ENCODE measurements at regions not wholly inside any gene's neighbourhood (a gene's known extent, or its start where the extent isn't known, plus 50 kb on each side); places are given as distances from the start of the nearest gene placed in this dataset.

DNA sequence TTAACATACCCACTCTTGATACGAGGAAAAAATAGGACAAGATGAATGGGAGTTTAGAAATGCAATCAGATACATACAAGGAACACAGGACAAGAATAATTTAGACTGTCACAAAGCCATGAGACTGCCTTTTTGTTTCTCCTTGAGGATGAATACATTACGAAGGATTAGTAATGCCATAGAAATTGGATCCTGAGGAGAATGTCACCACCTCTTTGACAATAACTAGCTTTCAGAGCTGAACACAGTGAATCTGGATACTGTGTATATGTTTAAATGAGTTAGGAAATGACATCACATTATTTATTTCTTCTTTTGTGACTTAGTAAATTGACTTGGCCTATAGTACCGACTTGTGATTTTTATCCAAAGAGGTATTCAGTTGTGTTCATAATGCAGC is 596.3 kb upstream of the CNTNAP2 start:
- H3K27me3 Mint-ChIP-seq (ENCODE audit: low read depth in 3 of 3), result peaks cover 0 to 2% (median 0%) of the 10 kb centered on the region in 3 donors
- no CpG with 5 or more reads among the region's 3 CpGs for whole genome bisulfite sequencing (ENCODE audit: insufficient coverage)
- no peak overlapping the region for H3K27ac Mint-ChIP-seq

DNA sequence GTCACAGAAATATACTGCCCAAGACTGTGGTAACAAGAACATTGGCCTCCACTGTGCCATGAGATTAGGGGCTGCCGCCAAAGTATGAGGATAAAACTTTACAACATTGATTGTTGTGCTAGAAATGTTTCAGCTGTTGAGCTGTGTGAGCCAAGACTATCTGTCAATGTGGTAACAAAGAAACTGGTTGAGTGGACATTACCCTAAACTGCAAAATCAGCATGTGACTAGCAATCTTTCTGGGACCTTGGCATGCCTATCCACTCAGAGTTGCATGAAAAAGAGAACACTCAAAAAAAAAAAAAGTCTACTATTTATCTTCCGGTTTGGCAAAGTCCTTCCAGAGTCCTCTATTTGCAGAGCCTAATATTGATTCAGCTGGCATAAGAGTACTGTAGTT is 605.6 kb upstream of the CNTNAP2 start:
- H3K79me2 ChIP-seq (ENCODE audit: insufficient read depth, low read length), result no peaks in the 10 kb centered on the region
- no peak overlapping the region for H3K4me3 ChIP-seq (replicated peaks in 1 of 3; ENCODE audit: low read depth in 2 of 3, low read length in 3 of 3)
- H3K36me3 Mint-ChIP-seq, result no peaks in the 10 kb centered on the region
- no CpG with 5 or more reads among the region's 2 CpGs for WGBS (ENCODE audit: insufficient coverage)
- no peaks in the 10 kb centered on the region for H4K20me1 ChIP-seq (ENCODE audit: insufficient read depth, low read length)
- peaks cover 2 to 10% of the 10 kb centered on the region in 2 donors for H3K9me3 ChIP-seq (replicated peaks in 1 of 2; ENCODE audit: control insufficient read depth in 1 of 2, insufficient read depth in 1 of 2, low read length in 2 of 2)
- no peak overlapping the region for H2AFZ ChIP-seq (ENCODE audit: insufficient read depth, low read depth, low read length, poor library complexity, severe bottlenecking)
- no peak overlapping the region for H3K27ac ChIP-seq (ENCODE audit: low read depth in 1 of 2, low read length in 2 of 2)
- H3K4me3 Mint-ChIP-seq, result no peak overlapping the region
- H3K4me1 Mint-ChIP-seq, result no peaks in the 10 kb centered on the region
- no peaks in the 10 kb centered on the region for H3K27me3 Mint-ChIP-seq (ENCODE audit: low read depth in 3 of 3)
- no peaks in the 10 kb centered on the region for H3K36me3 ChIP-seq (replicated peaks in 1 of 2; ENCODE audit: control insufficient read depth in 1 of 2, insufficient read depth in 2 of 2, low read length in 2 of 2)
- no peak for DNase-seq
- H3K9me3 Mint-ChIP-seq, result peaks cover 0 to 8% (median 4%) of the 10 kb centered on the region in 7 donors
- no peak overlapping the region for H3K4me2 ChIP-seq (replicated peaks; ENCODE audit: extremely low read depth, low read length, poor library complexity, severe bottlenecking)
- H3K4me1 ChIP-seq (ENCODE audit: control insufficient read depth in 1 of 2, insufficient read depth in 2 of 2, low read length in 2 of 2), result no peaks in the 10 kb centered on the region
- H3K9ac ChIP-seq (ENCODE audit: insufficient read depth, low read length, poor library complexity, severe bottlenecking), result no peak overlapping the region
- no peak overlapping the region for H3K27ac Mint-ChIP-seq
- H3K27me3 ChIP-seq (ENCODE audit: control insufficient read depth in 2 of 2, insufficient read depth in 2 of 2, low read length in 2 of 2), result no peaks in the 10 kb centered on the region
- intact Hi-C loops (cut with micrococcal nuclease), result no loop called here
- TF ChIP-seq, protein P1, sequence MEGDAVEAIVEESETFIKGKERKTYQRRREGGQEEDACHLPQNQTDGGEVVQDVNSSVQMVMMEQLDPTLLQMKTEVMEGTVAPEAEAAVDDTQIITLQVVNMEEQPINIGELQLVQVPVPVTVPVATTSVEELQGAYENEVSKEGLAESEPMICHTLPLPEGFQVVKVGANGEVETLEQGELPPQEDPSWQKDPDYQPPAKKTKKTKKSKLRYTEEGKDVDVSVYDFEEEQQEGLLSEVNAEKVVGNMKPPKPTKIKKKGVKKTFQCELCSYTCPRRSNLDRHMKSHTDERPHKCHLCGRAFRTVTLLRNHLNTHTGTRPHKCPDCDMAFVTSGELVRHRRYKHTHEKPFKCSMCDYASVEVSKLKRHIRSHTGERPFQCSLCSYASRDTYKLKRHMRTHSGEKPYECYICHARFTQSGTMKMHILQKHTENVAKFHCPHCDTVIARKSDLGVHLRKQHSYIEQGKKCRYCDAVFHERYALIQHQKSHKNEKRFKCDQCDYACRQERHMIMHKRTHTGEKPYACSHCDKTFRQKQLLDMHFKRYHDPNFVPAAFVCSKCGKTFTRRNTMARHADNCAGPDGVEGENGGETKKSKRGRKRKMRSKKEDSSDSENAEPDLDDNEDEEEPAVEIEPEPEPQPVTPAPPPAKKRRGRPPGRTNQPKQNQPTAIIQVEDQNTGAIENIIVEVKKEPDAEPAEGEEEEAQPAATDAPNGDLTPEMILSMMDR (IDR thresholded peaks at IDR 0.05), result no peak

More for the DNA sequence above, 596.3 kb upstream of the CNTNAP2 start:
- no peak overlapping the region for H2AFZ ChIP-seq (ENCODE audit: insufficient read depth, low read depth, low read length, poor library complexity, severe bottlenecking)
- H3K9ac ChIP-seq (ENCODE audit: insufficient read depth, low read length, poor library complexity, severe bottlenecking), result no peak overlapping the region
- no peak overlapping the region for H3K4me2 ChIP-seq (replicated peaks; ENCODE audit: extremely low read depth, low read length, poor library complexity, severe bottlenecking)
- H4K20me1 ChIP-seq (ENCODE audit: insufficient read depth, low read length), result no peaks in the 10 kb centered on the region
- H3K27ac ChIP-seq (ENCODE audit: low read depth in 1 of 2, low read length in 2 of 2), result no peak overlapping the region
- H3K79me2 ChIP-seq (ENCODE audit: insufficient read depth, low read length), result no peaks in the 10 kb centered on the region
- H3K9me3 ChIP-seq (replicated peaks in 1 of 2; ENCODE audit: control insufficient read depth in 1 of 2, insufficient read depth in 1 of 2, low read length in 2 of 2), result peaks cover 0 to 3% of the 10 kb centered on the region in 2 donors
- intact Hi-C loops (cut with micrococcal nuclease), result no loop called here
- no peaks in the 10 kb centered on the region for H3K36me3 Mint-ChIP-seq
- H3K4me3 Mint-ChIP-seq, result no peak overlapping the region
- no peak for DNase-seq
- H3K36me3 ChIP-seq (replicated peaks in 1 of 2; ENCODE audit: control insufficient read depth in 1 of 2, insufficient read depth in 2 of 2, low read length in 2 of 2), result no peaks in the 10 kb centered on the region
- H3K4me1 ChIP-seq (ENCODE audit: control insufficient read depth in 1 of 2, insufficient read depth in 2 of 2, low read length in 2 of 2), result no peaks in the 10 kb centered on the region
- H3K27me3 ChIP-seq (ENCODE audit: control insufficient read depth in 2 of 2, insufficient read depth in 2 of 2, low read length in 2 of 2), result no peaks in the 10 kb centered on the region
- TF ChIP-seq, protein P1 (IDR thresholded peaks at IDR 0.05), result no peak
- no peak overlapping the region for H3K4me3 ChIP-seq (replicated peaks in 1 of 3; ENCODE audit: low read depth in 2 of 3, low read length in 3 of 3)
- H3K4me1 Mint-ChIP-seq, result no peaks in the 10 kb centered on the region
- peaks cover 0 to 4% (median 2%) of the 10 kb centered on the region in 7 donors for H3K9me3 Mint-ChIP-seq
